ENCODE measurements at regions not wholly inside any gene's neighbourhood (a gene's known extent, or its start where the extent isn't known, plus 50 kb on each side); places are given as distances from the start of the nearest gene placed in this dataset.

- TF ChIP-seq TBP (IDR thresholded peaks at IDR 0.05; ENCODE audit: low read depth, low read length), result no peak
- TF ChIP-seq POLR2AphosphoS5 (IDR thresholded peaks at IDR 0.05; ENCODE audit: low read depth, low read length), result no peak
- no peak for TF ChIP-seq RAD21 (IDR thresholded peaks at IDR 0.05 in 1 of 2, conservative IDR thresholded peaks at IDR 0.05 in 1 of 2; ENCODE audit: low read depth in 2 of 2, low read length in 2 of 2)
- TF ChIP-seq KDM5A (IDR thresholded peaks at IDR 0.05; ENCODE audit: low read length), result no peak
- no peak for TF ChIP-seq CTCF (IDR thresholded peaks at IDR 0.05; ENCODE audit: control extremely low read depth in 1 of 3, insufficient read depth in 1 of 3, low read depth in 1 of 3, low read length in 3 of 3)
Measured at GRCh38 chr7:115195208-115195607, 273.3 kb downstream of the MDFIC start.
